ENCODE measurements at regions not wholly inside any gene's neighbourhood (a gene's known extent, or its start where the extent isn't known, plus 50 kb on each side); places are given as distances from the start of the nearest gene placed in this dataset.

GRCh38 chr11:134943544-134943943, 531.5 kb upstream of the B3GAT1 start:
- no peak for TF ChIP-seq CTCF (IDR thresholded peaks at IDR 0.05)
- TF ChIP-seq POLR2A (IDR thresholded peaks at IDR 0.05) = no peak

All from lower leg skin (tissue), 3 donors.